PC-9 (cell line): ENCODE measurements at regions not wholly inside any gene's neighbourhood (a gene's known extent, or its start where the extent isn't known, plus 50 kb on each side); places are given as distances from the start of the nearest gene placed in this dataset.

Source experiments
- EZH2 ChIP-seq: fragments of 200-600 bp; sonication (generic); IDR thresholded peaks from 2 replicates; pipeline ENCODE4 v1.8.0; 2017; ENCODE audit warnings: antibody characterized with exemption, low read depth
- TF ChIP-seq, protein P1 (sequence below): fragments of 200-600 bp; sonication (generic); conservative IDR thresholded peaks from 2 replicates; pipeline ENCODE4 v1.6.1; 2017; ENCODE audit warnings: mixed run types, antibody characterized with exemption, mild to moderate bottlenecking, moderate library complexity

DNA sequence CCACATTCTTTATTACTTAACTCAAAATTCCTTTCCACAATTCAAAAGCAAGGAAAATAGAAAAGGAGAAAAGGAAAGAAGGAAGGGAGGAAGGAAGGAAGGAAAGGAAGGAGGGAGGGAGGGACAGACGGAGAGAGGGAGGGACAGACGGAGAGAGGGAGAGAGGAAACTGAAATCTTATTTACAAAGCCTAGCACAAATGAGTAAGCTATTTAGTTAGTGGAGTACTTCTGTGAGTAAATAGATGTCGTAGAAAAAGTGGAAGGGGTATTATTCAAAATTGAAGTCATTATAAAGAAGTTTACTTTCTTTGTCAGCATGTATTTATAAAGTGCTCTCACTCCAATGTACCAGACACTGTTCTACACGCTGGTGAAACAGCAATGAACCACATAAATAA lies 177.9 kb downstream of the CETN3 start:
- TF ChIP-seq, protein P1, sequence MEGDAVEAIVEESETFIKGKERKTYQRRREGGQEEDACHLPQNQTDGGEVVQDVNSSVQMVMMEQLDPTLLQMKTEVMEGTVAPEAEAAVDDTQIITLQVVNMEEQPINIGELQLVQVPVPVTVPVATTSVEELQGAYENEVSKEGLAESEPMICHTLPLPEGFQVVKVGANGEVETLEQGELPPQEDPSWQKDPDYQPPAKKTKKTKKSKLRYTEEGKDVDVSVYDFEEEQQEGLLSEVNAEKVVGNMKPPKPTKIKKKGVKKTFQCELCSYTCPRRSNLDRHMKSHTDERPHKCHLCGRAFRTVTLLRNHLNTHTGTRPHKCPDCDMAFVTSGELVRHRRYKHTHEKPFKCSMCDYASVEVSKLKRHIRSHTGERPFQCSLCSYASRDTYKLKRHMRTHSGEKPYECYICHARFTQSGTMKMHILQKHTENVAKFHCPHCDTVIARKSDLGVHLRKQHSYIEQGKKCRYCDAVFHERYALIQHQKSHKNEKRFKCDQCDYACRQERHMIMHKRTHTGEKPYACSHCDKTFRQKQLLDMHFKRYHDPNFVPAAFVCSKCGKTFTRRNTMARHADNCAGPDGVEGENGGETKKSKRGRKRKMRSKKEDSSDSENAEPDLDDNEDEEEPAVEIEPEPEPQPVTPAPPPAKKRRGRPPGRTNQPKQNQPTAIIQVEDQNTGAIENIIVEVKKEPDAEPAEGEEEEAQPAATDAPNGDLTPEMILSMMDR = no peak
- TF ChIP-seq EZH2 = no peak
